Vagina (tissue), 2 donors: ENCODE measurements at regions not wholly inside any gene's neighbourhood (a gene's known extent, or its start where the extent isn't known, plus 50 kb on each side); places are given as distances from the start of the nearest gene placed in this dataset.

Experiments
- DNase-seq, 2 donors: peaks; one replicate each; pipeline ENCODE4 v3.0.0-alpha.2; 2017; ENCODE audit errors: extremely low spot score in 2 of 2
- H3K27ac ChIP-seq: fragments of 200-600 bp; sonication (generic); one replicate; pipeline ENCODE4 v1.5.1; 2019
- H3K27me3 ChIP-seq: fragments of 200-600 bp; sonication (generic); one replicate; pipeline ENCODE4 v1.5.1; 2019
- H3K36me3 ChIP-seq, 2 donors: fragments of 200-600 bp; sonication (generic); one replicate each; pipeline ENCODE4 v1.5.1; 2017 to 2019
- H3K4me1 ChIP-seq: fragments of 200-600 bp; sonication (generic); one replicate; pipeline ENCODE4 v1.5.1; 2019
- H3K4me3 ChIP-seq, 2 donors: fragments of 200-600 bp; sonication (generic); 1 replicate in 1 of 2; 2 replicates in 1 of 2; pipeline ENCODE4 v1.5.1; 2016 to 2019
- H3K9me3 ChIP-seq: fragments of 200-600 bp; sonication (generic); one replicate; pipeline ENCODE4 v1.5.1; 2019
- POLR2A ChIP-seq, 2 donors: fragments of 450-650 bp; IDR thresholded peaks; one replicate each; pipeline ENCODE4 v1.6.1; 2017; ENCODE audit warnings: antibody characterized with exemption in 2 of 2, mild to moderate bottlenecking in 2 of 2, moderate library complexity in 2 of 2
- POLR2AphosphoS5 ChIP-seq, 2 donors: sonication (generic); formaldehyde crosslinking; IDR thresholded peaks; one replicate each; pipeline ENCODE4 v1.9.0; 2017; ENCODE audit warnings: antibody characterized with exemption in 2 of 2, mild to moderate bottlenecking in 2 of 2, low read depth in 1 of 2; ENCODE audit not compliant: insufficient read depth in 1 of 2
- intact Hi-C: fragments of 100-400 bp; cut with DNase I; formaldehyde crosslinking; loops from one replicate; pipeline ENCODE4 v1.15.1; 2023
- TF ChIP-seq, protein P1 (sequence below), 3 experiments: fragments of 450-650 bp in 2 of 3; fragments of 200-600 bp in 1 of 3; sonication (generic) in 1 of 3; IDR thresholded peaks; one replicate each; pipeline ENCODE4 v1.5.1; 2017 to 2019; ENCODE audit warnings: antibody characterized with exemption in 3 of 3, mild to moderate bottlenecking in 2 of 3, moderate library complexity in 2 of 3

DNA sequence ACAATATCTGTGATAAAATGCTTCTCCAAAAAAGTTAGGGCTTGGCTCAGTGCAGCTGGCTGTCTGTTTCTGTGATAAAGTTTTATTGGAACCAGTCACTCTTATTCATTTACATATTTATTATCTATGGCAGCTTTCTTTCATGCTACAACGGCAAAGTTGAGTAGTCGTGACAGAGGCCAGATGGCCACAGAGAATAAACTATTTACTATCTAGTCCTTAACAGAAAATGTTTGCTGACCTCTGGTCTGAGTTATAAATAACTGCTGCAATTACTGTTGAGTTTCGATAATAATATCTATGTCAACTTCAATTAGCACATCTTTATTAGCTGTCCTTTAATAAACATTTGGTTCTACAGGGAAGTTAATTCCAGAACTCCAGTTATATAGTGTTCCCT is 180.2 kb upstream of the RUNX1 start:
- TF ChIP-seq, protein P1, sequence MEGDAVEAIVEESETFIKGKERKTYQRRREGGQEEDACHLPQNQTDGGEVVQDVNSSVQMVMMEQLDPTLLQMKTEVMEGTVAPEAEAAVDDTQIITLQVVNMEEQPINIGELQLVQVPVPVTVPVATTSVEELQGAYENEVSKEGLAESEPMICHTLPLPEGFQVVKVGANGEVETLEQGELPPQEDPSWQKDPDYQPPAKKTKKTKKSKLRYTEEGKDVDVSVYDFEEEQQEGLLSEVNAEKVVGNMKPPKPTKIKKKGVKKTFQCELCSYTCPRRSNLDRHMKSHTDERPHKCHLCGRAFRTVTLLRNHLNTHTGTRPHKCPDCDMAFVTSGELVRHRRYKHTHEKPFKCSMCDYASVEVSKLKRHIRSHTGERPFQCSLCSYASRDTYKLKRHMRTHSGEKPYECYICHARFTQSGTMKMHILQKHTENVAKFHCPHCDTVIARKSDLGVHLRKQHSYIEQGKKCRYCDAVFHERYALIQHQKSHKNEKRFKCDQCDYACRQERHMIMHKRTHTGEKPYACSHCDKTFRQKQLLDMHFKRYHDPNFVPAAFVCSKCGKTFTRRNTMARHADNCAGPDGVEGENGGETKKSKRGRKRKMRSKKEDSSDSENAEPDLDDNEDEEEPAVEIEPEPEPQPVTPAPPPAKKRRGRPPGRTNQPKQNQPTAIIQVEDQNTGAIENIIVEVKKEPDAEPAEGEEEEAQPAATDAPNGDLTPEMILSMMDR (IDR thresholded peaks at IDR 0.05), result no peak
- TF ChIP-seq POLR2AphosphoS5 (IDR thresholded peaks at IDR 0.05; ENCODE audit: insufficient read depth in 1 of 2, low read depth in 1 of 2) (no peak), POLR2A (IDR thresholded peaks at IDR 0.05) (no peak)

DNA sequence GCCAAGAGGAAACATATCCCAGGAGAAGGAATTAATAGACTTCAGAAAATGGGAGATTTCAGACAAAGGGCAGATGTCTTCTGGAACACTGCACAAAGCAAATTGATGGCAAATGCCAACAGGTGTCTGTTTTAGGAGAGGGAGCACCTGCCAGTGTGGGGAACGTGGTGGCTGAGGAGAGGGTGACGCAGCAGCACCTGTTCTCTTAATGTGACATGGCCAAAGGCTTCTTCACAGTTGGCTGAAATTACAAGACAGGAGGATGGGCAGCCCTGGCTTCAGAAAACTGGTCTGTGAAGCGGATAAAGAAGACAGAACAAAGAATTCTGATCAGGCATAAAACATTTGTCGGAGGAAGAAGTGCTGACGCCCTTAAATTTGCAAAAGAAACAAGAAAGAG is 178.7 kb upstream of the RUNX1 start:
- TF ChIP-seq, protein P1 (IDR thresholded peaks at IDR 0.05), result no peak
- TF ChIP-seq POLR2AphosphoS5 (IDR thresholded peaks at IDR 0.05; ENCODE audit: insufficient read depth in 1 of 2, low read depth in 1 of 2), result no peak
- no peak for TF ChIP-seq POLR2A (IDR thresholded peaks at IDR 0.05)
- no peak overlapping the region for H3K27ac ChIP-seq

More for the DNA sequence above, 180.2 kb upstream of the RUNX1 start:
- H3K4me1 ChIP-seq, result no peaks in the 10 kb centered on the region
- intact Hi-C loops, result no loop called here
- no peaks in the 10 kb centered on the region for H3K27me3 ChIP-seq
- no peak for DNase-seq
- no peaks in the 10 kb centered on the region for H3K9me3 ChIP-seq
- no peaks in the 10 kb centered on the region for H3K36me3 ChIP-seq
- H3K27ac ChIP-seq, result no peak overlapping the region
- no peak overlapping the region for H3K4me3 ChIP-seq

DNA sequence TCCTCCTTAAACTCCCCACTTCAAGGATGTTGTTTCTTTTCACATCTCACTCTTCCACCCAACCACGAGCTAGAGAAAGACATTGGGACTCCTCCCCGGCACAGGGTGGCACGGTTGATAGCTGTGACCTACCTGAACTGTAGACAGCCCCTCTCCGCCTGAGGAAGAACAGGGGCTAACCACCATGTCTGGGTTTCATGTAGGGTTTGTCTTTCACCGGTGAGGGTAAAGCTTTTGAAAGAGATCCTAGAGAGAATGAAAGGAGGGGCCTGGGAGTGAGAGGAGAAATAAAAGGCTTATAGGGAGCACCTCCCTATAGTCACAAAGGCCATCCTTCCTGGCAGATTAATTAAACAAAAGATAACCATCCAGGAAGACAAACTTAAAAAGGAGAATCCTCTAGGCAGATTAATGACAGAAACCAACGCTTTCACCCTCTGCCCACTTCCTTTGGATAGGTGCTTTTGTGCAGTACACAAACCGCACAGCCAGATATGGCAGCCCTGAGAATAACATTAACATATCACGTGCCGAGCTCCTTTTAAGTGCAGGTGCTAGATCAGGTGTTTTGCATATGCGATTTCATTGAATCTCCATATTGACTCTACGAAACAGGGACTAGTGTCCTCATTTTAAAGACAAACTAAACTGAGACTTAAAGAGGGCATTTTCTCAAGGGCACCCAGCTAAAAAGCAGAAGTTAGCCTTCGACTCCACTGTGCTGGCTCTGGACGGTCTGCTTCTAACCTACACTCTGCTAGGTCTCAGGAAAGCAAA is 178.1 kb upstream of the RUNX1 start:
- Histone ChIP-seq H3K4me1 (no peaks in the 10 kb centered on the region), H3K27me3 (no peaks in the 10 kb centered on the region), H3K36me3 (no peaks in the 10 kb centered on the region), H3K9me3 (no peaks in the 10 kb centered on the region), H3K27ac (no peak overlapping the region), H3K4me3 (no peak overlapping the region)
- DNase-seq, result no peak
- no peak for TF ChIP-seq POLR2A (IDR thresholded peaks at IDR 0.05)
- TF ChIP-seq, protein P1 (IDR thresholded peaks at IDR 0.05), result no peak
- no peak for TF ChIP-seq POLR2AphosphoS5 (IDR thresholded peaks at IDR 0.05; ENCODE audit: insufficient read depth in 1 of 2, low read depth in 1 of 2)
- intact Hi-C loops, result no loop called here

More for the DNA sequence above, 178.7 kb upstream of the RUNX1 start:
- intact Hi-C loops, result no loop called here
- H3K9me3 ChIP-seq, result no peaks in the 10 kb centered on the region
- no peak overlapping the region for H3K4me3 ChIP-seq
- DNase-seq, result no peak
- H3K36me3 ChIP-seq, result no peaks in the 10 kb centered on the region
- no peaks in the 10 kb centered on the region for H3K27me3 ChIP-seq
- H3K4me1 ChIP-seq, result no peaks in the 10 kb centered on the region

DNA sequence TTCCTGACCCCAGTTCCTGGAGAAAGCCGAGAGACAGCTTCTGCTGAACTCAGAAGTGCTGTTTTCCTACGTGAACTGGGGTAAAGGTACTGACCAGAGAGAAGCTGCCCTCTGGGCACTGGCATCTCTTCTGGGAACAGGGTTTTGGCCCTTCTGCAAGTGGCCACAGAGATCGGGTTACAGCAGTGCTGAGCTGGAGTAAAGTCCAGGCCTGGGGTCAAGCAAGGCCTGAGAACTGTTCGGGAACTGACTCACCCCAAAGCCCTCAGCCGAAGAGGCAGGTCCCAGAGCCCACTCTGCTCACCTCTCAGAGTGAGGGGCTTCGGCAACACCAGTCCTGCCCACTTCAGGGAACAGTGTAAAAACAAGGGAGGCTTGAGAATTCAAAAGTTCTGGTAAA is 177.2 kb upstream of the RUNX1 start:
- Histone ChIP-seq H3K9me3 (no peaks in the 10 kb centered on the region), H3K4me3 (no peak overlapping the region), H3K4me1 (no peaks in the 10 kb centered on the region), H3K36me3 (no peaks in the 10 kb centered on the region), H3K27me3 (no peaks in the 10 kb centered on the region), H3K27ac (no peak overlapping the region)
- intact Hi-C loops, result no loop called here
- no peak for DNase-seq
- TF ChIP-seq POLR2A (IDR thresholded peaks at IDR 0.05), result no peak
- no peak for TF ChIP-seq POLR2AphosphoS5 (IDR thresholded peaks at IDR 0.05; ENCODE audit: insufficient read depth in 1 of 2, low read depth in 1 of 2)
- TF ChIP-seq, protein P1 (IDR thresholded peaks at IDR 0.05), result no peak

DNA sequence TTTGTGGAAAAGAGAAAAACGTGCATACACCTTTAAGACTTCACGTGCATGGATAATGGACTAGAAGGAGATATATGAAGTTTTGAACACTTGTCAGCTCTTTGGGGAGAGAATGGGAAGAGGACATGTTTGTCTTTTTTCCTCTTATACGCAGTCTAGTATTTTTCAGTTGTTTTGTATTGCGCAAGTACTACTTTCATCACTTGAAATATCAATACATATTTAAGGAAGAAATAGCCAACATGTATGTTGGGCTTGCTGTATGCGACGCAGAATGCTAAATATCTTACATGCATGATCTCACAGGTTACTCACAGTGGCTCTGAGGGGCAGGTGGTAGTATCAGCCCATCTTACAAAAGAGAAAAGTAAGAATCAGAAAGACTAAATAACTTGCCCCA is 176.5 kb upstream of the RUNX1 start:
- H3K36me3 ChIP-seq, result no peaks in the 10 kb centered on the region
- no peaks in the 10 kb centered on the region for H3K4me1 ChIP-seq
- no peak for DNase-seq
- no peak overlapping the region for H3K4me3 ChIP-seq
- H3K9me3 ChIP-seq, result no peaks in the 10 kb centered on the region
- intact Hi-C loops, result no loop called here
- TF ChIP-seq POLR2A (IDR thresholded peaks at IDR 0.05), result no peak
- H3K27me3 ChIP-seq, result no peaks in the 10 kb centered on the region
- H3K27ac ChIP-seq, result no peak overlapping the region
